ENCODE measurements at regions not wholly inside any gene's neighbourhood (a gene's known extent, or its start where the extent isn't known, plus 50 kb on each side); places are given as distances from the start of the nearest gene placed in this dataset.

DNA sequence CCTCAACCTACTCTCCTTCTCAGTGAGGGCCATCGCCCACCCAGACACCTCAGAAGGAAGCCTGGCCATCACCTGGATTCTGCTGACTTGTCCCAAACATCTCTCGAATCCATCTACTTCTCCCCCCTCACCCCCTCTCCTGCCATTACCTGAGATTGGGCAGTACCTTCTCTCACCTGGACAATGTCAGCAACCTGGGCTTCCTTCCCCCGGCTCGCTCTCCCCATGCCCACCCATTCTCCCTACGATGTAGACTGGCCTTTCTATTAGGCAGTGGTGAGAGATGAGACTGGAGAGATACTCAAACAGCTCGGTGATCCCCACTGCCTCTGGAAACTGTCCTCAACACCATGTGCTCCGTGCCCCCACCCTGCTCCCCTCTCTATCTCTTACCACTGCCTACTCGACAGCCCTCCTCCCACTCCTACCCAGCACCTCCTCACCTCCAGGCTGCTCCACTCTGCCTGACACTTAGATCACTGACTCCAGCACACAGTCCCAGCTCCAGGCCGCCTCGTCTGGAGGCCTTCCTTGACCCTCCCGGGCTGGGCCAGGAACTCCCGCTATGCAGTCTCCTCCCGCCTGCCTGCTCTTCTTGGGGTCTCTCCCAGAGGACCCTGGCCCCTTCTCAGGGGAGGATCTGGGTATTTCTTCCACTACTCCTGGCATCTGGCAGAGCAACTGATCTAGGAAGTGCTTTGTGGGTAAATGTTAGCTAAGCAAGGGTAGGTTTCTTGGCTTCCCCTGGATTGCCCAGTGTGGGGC lies 235.8 kb upstream of the NLRP1 start:
- no peak for DNase-seq (ENCODE audit: low read depth)

DNA sequence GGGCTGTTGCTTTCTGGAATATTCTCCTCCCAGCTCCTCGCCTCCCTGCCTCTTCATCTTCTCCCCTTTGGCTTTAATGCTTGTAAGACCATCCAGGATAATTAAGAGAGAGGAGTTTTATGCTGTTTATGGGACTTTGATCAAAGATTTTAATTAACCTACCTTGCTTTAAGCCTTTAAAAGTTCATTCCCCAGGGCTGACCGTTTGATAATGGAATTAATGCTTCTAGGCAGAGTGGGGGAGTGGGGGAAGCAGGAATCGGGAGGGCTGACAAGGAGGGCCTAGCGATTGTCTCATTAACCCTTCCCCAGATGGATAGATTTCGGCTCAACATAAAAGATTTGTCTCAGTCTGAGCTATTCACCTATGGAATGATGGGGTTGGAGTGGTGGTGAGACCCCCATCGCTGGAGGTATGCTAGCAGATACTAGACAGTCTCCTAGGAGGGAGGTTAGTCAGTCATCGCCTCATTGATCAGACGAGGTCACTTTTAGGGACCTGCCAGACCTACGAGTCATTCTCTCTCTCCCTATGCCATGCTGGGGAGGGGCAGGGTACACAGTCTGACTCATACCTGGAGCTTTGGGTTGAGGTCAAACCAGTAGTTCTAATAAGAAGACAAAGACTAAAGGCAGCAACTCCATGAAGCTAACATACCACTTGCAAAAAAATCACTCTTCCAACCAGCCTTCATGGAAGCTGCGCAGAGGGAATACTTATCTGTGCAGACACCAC lies 236.6 kb upstream of the NLRP1 start:
- peak; percentile 70 for DNase-seq (ENCODE audit: low read depth)

DNA sequence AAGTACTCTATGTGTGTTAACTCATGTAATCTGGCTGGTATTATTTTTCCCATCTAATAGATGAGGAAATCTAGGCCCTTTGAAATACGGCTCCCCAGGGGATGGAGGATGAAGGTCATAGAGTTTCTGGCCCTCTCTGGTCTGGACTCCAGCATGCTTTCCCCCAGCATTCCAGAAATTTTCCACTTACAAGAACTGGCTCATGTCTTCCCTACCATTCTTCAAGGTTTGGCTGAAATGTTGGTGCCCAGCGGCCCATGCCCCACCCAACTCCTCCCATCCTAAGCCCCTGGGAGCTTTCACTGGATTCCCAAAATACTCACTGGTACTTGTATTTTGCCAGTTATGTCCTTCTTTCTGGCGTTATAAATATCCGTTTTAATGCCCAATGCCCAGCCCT lies 237.5 kb upstream of the NLRP1 start:
- DNase-seq (ENCODE audit: low read depth) = peak; percentile 15

DNA sequence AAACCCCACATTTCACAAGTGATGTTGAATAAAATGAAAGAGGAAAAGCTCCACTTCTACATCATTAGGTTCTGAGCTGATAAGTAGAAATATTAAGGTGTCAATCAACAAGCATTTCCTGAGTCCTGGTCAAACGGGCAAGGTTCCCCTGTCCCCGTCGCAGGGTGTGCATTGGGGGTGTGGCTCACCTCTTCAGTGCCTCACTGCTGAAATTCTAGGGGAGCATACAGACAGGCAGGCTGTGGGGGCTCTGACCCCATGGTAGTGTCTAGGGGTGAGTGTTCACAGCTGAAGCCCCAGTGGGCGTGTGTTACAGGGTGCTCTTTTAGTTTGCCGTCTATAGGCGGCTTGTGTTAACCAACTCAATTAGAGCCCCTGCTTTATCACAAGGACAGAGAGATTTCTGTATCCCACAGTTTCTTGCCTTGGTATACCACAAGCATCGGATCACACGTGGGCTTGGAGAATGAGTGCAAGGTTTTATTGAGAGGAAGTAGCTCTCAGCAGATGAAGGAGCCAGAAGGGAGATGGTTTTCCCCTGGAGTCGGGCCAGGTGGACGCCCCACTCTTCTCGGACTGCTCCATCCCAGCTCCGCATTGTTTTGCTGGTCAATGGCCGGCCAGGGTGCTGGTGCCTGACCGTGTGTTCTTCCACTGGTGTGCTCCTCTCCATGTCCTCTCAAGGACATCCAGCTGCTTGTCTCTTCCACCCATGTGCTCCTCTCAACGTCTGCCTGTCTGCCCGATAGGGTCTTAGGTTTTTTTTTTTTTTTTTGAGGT lies 238.2 kb upstream of the NLRP1 start:
- DNase-seq (ENCODE audit: low read depth) = no peak

DNA sequence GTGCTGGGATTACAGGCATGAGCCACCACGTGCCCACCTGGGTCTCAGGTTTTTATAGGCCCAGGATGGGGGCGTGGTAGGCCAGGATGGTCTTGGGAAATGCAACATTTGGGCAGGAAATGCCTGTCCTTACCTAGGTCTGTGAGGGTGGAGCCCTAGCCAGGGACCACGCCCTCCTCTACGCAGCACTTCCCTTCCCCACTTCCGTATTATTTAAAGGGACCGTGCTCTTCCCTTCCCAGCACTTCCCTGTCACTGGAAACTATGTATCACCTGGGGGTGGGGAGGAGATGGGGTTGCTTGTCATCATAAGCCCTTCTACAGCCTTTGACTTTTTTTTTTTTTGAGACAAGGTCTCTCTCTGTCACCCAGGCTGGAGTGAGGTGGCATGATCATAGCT lies 238.9 kb upstream of the NLRP1 start:
- DNase-seq (ENCODE audit: low read depth) = no peak

DNA sequence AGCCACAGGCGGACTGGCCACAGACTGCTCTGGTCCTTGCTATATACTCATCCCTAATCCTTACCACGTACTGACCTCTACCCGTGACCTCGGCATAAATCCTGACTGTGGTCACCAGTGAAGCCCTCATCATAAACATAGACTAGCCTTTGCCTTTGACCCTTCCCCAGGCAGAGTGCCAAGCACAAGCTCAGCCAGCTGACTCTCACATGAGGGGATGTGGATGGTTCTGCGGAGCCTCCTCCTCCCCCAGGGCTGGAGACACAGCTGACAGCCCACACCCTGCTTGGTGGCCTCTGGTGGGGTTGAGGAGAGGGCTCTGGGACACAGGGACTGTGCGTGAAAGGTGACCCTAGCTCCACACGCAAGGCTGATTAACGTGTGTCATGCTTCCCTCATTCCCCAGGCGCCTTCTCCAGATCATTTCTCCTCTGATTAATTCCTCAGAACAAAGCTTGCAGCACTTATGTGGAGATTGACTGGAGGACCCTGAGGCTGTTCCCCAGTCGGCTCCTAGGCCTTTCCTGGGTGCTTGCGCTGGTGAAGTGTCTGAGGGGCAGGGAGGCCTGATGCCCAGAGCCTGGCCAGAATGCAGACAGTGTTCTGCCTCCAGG lies 241.5 kb upstream of the NLRP1 start:
- peak; percentile 64 for DNase-seq (ENCODE audit: low read depth)

DNA sequence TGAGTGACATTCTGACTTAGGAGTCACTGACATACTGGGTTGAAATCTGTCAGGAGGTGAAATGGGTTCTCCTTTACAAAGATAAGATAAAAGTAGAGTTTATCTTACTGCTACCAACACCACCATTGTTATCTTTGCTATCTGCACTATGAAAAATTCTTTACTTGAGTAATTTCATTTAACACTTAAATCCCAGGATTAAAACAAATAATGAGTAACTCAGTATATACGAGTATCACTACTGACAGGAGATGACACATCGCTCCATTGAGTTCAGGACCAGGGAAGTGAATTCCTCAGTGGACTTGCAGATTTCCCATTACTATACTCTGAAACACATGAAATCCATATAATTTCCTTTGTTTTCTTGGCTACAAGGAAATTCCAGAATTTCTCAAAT lies 242.1 kb upstream of the NLRP1 start:
- peak; percentile 26 for DNase-seq (ENCODE audit: low read depth)

DNA sequence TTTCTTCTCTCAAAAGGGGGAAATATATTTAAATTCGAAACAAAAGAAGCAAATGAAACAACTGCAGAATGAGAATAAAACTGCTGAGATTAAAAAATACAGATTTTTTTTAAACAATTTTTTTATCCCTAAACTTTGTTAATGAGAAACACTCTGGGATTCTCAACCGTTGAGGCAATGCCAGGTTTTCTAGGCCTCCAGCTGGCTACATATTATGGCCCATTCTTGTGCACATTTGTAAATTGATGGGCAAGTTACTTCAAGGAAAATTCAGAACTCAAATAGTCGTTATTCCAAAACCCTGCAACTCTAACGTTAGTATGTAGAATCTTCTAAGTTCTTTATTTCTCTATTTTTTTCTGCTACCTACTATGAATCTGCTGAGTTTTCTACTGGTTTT lies 239.3 kb upstream of the WSCD1 start:
- DNase-seq (ENCODE audit: low read depth) = no peak

DNA sequence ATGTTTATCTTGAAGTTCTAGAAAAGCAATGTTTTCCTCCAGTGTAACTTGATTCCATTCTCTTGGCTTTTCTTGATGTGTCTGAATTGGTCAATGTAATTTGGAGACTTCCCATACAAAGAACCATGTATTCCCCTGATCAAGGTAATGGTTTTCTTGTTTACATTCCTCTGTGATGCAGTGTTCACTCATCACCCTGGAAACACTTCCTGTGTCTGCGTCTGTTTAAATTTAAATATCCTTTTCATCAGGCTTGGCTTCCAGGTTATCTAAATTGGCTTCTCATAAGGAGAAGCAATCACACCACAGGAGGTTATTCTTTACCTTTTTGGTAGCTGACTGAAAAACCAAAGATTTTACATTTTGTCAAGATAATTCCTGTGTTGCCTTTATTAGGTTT lies 237.3 kb upstream of the WSCD1 start:
- DNase-seq (ENCODE audit: low read depth) = peak; percentile 50

DNA sequence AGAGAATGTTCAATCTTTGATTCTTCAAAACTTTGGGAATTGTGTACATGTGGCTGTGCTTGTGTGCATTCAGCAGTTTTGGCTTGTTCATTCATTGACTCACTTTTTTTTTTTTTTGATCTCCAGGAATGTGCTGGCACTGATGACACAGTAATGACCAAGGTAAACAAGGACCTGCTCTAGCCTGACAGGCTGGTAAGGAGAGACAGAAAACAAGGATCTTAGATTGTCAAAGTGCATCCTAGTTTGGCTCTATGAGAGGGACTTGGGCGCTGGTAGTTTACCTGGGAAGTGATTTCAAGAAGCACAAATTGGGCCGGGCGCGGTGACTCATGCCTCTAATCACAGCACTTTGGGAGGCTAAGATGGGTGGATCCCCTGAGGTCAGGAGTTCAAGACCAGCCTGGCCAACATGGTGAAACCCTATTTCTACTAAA lies 233.1 kb upstream of the WSCD1 start:
- peak; percentile 73 for DNase-seq (ENCODE audit: low read depth)

DNA sequence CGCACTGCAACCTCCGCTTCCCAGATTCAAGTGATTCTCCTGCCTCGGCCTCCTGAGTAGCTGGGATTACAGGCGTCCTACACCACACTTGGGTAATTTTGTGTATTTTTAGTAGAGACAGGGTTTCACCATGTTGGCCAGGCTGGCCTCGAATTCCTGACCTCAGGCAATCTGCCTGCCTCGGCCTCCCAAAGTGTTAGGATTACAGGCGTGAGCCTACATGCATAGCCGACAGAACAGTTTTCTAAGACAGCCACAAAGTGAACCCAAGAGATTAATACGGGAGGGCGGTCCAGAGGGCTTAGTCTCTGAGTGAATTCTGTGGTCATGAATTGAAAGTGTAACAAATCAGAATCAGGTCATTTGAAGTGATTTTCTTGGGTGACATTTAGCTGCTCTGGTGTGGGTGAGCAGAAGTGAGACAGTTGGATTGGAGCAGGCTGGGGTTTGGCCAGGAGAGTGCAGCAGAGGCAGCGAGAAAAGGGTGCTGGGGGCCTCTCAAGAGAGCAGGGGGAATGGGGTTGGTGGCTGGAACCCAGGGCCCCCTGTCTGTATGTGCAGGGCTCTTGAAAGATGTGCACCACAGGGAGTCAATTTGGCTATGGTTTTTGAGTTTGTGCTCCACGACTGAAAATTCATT lies 231.4 kb upstream of the WSCD1 start:
- no peak for DNase-seq (ENCODE audit: low read depth)

DNA sequence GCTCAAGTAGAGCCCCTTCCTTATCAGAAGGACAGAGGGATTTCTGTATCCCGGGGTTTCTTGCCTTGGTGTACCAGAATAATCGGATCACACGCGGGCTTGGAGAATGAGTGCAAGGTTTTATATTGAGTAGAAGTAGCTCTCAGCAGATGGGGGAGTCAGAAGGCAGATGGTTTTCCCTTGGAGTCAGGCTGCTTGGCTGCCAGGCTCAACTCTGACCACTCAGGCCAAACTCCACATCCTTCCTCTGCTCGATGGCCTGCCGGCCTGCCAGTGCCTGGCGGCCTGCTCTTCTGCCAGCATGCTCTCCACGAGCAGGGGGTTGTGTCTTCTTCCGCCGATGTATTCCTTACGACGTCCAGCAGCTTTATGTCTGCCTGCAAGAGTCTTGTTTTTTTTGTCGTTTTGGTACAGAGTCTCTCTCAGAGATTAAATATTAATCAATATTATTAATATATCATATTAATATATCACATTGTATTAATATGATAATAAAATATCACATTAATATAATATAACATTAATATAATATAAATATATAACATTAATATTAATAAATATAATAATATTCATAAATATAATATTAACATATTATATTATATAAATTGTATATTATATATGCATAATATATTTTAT lies 229.2 kb upstream of the WSCD1 start:
- no peak for DNase-seq (ENCODE audit: low read depth)

DNA sequence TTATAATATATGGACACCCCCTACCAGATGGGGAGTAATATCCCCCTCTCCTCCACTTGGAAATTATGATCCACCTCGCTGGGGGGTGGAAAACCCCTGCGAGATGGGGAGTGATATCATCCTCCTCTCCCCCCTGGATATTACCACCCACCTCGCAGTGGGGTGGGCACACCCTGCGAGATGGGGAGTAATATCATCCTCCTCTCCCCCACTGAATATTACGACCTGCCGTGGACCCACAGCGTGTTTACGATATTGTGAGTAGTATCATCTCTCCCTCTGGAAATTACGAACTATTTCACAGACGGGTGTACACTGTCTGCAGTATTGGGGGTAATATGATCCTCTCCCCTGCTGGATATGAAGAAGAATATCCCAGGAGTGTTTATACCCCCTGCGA lies 228.3 kb upstream of the WSCD1 start:
- DNase-seq (ENCODE audit: low read depth) = no peak

DNA sequence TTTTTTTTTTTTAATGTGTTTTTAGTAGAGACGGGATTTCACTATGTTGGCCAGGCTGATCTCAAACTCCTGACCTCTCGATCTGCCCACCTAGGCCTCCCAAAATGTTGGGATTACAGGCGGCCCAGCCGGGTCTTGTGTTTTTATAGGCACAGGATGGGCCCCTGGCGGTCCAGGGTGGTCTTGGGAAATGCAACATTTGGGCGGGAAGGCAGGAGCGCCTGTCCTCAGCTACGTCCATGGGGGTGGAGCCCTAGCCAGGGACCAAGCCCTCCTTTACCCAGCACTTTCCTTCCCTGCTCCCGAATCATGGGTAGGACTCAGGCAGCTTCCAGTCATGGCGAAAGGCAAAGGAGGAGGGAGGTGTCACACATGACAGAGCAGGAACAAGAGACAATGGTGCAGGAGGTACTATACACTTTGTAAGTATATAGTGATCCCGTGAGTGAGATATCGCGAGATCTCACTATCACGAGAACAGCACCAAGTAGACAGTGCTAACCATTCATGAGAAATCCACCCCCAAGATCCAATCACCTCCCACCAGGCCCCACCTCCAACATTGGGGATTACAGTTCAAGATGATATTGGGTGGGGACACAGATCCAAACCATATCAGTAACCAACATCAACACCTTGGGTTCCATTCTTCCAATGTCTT lies 226.7 kb upstream of the WSCD1 start:
- DNase-seq (ENCODE audit: low read depth) = no peak

DNA sequence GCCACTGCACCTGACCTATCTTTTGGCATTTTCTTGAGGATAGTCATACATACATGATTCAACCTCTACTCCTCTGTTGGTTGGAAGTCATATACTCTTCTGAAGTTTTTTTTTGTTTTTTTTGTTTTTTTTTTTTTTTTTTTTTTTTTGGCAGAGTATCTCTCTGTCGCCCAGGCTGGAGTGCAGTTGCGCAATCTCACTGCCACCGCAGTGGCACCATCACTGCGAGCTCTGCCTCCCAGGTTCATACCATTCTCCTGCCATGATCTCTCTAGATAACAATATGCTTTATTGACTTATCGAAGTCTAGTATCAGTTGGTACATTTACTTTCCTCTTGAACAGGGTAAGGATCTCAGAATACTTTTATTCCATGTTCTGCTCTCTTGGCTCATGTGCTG lies 224.2 kb upstream of the WSCD1 start:
- no peak for DNase-seq (ENCODE audit: low read depth)

DNA sequence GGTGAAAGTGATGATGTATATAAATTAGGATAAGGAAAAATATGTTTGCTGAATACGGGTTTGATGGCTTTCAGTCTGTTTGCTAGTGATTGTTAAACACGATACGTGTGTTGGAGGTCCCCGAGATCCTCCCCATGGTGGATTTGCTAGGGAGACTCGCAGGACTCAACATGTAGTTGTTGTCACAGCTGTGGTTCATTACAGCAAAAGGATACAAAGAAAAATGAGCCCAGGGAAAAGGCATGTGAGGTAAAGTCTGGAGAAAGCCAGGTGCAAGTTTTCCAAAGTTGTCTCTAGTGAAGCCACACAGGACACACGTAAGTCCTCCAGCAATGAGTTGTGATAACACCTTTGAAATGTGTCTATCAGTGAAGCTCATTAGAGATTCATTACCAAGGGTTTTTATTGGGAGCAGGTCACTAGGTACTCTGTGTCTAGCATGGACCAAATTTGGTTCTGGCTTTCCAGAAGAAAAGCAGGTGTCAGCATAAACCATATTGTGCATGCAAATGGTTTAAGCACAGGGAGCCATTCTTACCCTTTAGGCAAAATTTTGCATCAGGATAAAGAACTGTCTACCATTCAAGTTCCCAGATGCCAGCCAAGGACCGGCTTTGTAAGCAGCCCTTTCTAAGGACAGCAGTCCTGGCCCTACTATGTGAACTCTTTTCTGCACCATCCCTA lies 215.2 kb upstream of the WSCD1 start:
- no peak for DNase-seq (ENCODE audit: low read depth)

DNA sequence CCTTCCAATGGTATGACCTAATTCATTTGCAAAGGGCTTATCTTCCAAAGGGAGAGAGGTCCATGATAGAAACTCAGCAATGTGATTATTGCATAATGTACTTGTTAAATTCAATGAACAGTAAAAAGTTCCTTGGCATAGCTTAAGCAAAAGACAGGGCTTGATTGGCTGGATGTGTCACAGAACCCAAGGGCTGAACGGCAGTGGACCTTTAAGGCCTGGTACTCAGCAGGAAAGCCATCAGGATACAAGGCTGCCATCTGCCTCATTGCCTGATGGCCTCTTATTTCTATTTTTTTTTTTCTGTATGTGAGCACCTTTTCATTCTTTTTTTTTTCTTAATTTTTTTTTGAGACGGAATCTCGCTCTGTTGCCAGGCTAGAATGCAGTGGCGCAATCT lies 208.9 kb upstream of the WSCD1 start:
- DNase-seq (ENCODE audit: low read depth) = no peak

DNA sequence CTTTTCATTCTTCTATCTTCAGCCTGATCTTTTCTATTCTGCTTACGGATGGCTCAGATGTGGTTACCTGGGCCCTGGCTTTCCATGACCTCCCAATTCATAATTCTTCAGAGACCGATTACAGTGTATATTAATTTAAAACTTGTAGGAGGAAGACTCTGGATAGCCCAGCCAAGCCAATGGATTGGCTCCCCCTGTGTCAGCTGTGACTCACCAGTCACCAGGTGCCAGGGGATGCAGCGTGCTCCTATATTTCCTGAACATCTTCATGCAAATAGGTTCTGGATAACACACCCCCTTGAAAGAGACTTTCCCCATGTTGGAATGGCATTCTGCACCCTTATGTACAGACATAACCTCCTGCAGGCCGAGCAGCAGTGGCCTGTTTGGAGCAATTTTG lies 208.3 kb upstream of the WSCD1 start:
- DNase-seq (ENCODE audit: low read depth) = no peak

DNA sequence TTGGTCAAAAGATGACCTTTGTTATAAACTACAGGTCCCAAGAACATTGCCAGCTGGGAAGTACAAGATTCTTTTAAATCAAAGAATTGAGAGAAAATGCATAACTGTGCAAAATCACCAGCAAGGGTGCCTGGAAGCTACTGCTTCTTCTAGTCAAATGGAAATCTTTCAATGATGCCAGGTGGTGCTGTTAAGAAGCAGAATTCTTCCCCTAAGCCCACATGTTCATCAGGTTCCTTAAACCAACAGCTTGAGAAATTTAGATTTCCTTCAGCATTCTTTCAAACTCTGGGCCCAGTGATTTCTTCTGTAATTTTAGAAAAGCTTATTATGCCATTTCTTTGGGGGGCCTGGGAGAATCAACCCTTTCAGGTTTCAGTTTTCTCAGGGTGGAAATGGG lies 207.8 kb upstream of the WSCD1 start:
- DNase-seq (ENCODE audit: low read depth) = no peak
